K562 (cell line): ENCODE measurements at regions not wholly inside any gene's neighbourhood (a gene's known extent, or its start where the extent isn't known, plus 50 kb on each side); places are given as distances from the start of the nearest gene placed in this dataset.
"Not testable (repeated sequence)": the region's sequence is repeated elsewhere in the genome, so short reads cannot be mapped to it uniquely, and the experiment has no call there.

Source experiments
- ATAC-seq: fragments of 200-7000 bp; cut with Tn5 transposase; 3 replicates; pipeline ENCODE4 v1.9.1; 2020; ENCODE audit warnings: moderate library complexity
- BruUV-seq: library from RNA; stranded (reverse); fragments of 400-500 nt; replicated peaks from 2 replicates; lab custom pipeline; 2021; lab: Mats Ljungman, UMichigan
- CTCF ChIA-PET: fragments of 300-600 bp; formaldehyde crosslinking; extraction: SDS; loops from one replicate; lab custom pipeline; 2021; ENCODE audit warnings: low intra/inter-chr PET ratio; lab: Yijun Ruan, JAX
- POLR2A ChIA-PET: fragments of 300-600, 350-650 bp; sonication (Branson Sonifier 250); formaldehyde crosslinking; extraction: SDS; loops from one replicate; lab custom pipeline; 2021; ENCODE audit warnings: antibody characterized with exemption, inconsistent platforms; lab: Yijun Ruan, JAX
- DNase-seq, 4 experiments: peaks; one replicate each; pipeline versions ENCODE4 v3.0.0 to v3.0.0-alpha.2; 2011 to 2018; ENCODE audit warnings: low spot score in 3 of 4, mixed read lengths in 3 of 4; ENCODE audit errors: extremely low read depth in 1 of 4
- FAIRE-seq: peaks from 2 replicates; lab custom pipeline; 2011; peaks lifted over from hg19 to GRCh38; lab: Jason Lieb, UNC
- H2AFZ ChIP-seq: 2 replicates; pipeline ENCODE4 v1.6.0; 2011; ENCODE audit warnings: low read depth, low read length, control low read depth, inconsistent platforms
- H3K27ac ChIP-seq: fragments of 200-600 bp; 3 replicates; pipeline ENCODE4 v1.8.0; 2011; ENCODE audit warnings: low read depth, mild to moderate bottlenecking, control low read depth, inconsistent platforms, low read length, moderate library complexity, mixed read lengths; ENCODE audit errors: extremely low read depth
- H3K27me3 ChIP-seq, 2 experiments: fragments of 300-600 bp in 1 of 2; 2 replicates in 1 of 2; 3 replicates in 1 of 2; pipeline versions ENCODE4 v1.6.0 to v1.8.0; 2011; ENCODE audit warnings: inconsistent platforms in 2 of 2, low read length in 2 of 2, mild to moderate bottlenecking in 1 of 2, mixed read lengths in 1 of 2, moderate library complexity in 1 of 2; ENCODE audit not compliant: control insufficient read depth in 2 of 2, insufficient read depth in 2 of 2
- H3K36me3 ChIP-seq: fragments of 300-600 bp; 3 replicates; pipeline ENCODE4 v1.8.0; 2011; ENCODE audit warnings: mild to moderate bottlenecking, low read length, inconsistent platforms; ENCODE audit not compliant: control insufficient read depth, insufficient read depth
- H3K4me1 ChIP-seq, 2 experiments: fragments of 200-600 bp in 1 of 2; replicated peaks in 1 of 2; 2 replicates in 1 of 2; 3 replicates in 1 of 2; pipeline versions ENCODE4 v1.5.1 to v1.8.0; 2011; ENCODE audit warnings: inconsistent platforms in 2 of 2, low read length in 2 of 2, mild to moderate bottlenecking in 1 of 2, mixed read lengths in 1 of 2, moderate library complexity in 1 of 2; ENCODE audit not compliant: control insufficient read depth in 2 of 2, insufficient read depth in 2 of 2
- H3K4me2 ChIP-seq: 2 replicates; pipeline ENCODE4 v1.6.1; 2011; ENCODE audit warnings: low read length, control low read depth, inconsistent platforms, mixed read lengths; ENCODE audit not compliant: insufficient read depth
- H3K4me3 ChIP-seq: fragments of 200-600 bp; sonication (generic), shearing (Covaris generic); 2 replicates; pipeline ENCODE4 v1.5.1; 2016; ENCODE audit warnings: control low read depth, inconsistent platforms
- H3K79me2 ChIP-seq: fragments of 200-600 bp; 3 replicates; pipeline ENCODE4 v1.8.0; 2011; ENCODE audit warnings: low read length, inconsistent platforms; ENCODE audit not compliant: control insufficient read depth, insufficient read depth
- H3K9ac ChIP-seq, 2 experiments: 2 replicates each; pipeline versions ENCODE4 v1.6.0 to v1.6.1; 2011; ENCODE audit warnings: low read depth in 2 of 2, low read length in 2 of 2, control low read depth in 1 of 2, inconsistent platforms in 1 of 2, mild to moderate bottlenecking in 1 of 2, mixed read lengths in 1 of 2; ENCODE audit not compliant: insufficient read depth in 1 of 2
- H3K9me1 ChIP-seq: one replicate; pipeline ENCODE4 v1.6.0; 2011; ENCODE audit warnings: inconsistent platforms, mild to moderate bottlenecking, low read length, moderate library complexity; ENCODE audit not compliant: control insufficient read depth, insufficient read depth
- H3K9me3 ChIP-seq: replicated peaks from 2 replicates; pipeline ENCODE4 v1.5.1; 2011; ENCODE audit warnings: low read depth, low read length, inconsistent platforms; ENCODE audit not compliant: control insufficient read depth, insufficient read depth
- H4K20me1 ChIP-seq: replicated peaks from 2 replicates; pipeline ENCODE4 v1.6.1; 2011; ENCODE audit warnings: low read length, inconsistent platforms, mixed read lengths; ENCODE audit not compliant: control insufficient read depth, insufficient read depth
- CEBPB ChIP-seq: fragments of 450-650 bp; IDR thresholded peaks from 2 replicates; pipeline ENCODE4 v1.6.1; 2016; ENCODE audit warnings: missing genetic modification characterization, missing compliant biosample characterization
- EGR1 ChIP-seq: fragments of 450-650 bp; conservative IDR thresholded peaks from 2 replicates; pipeline ENCODE4 v1.6.1; 2017; ENCODE audit warnings: mild to moderate bottlenecking
- EHMT2 ChIP-seq: fragments of 450-650 bp; IDR thresholded peaks from 2 replicates; pipeline ENCODE4 v1.6.1; 2018; ENCODE audit warnings: antibody characterized with exemption
- EP400 ChIP-seq: fragments of 450-650 bp; IDR thresholded peaks from 2 replicates; pipeline ENCODE4 v1.6.1; 2017; ENCODE audit warnings: antibody characterized with exemption, mild to moderate bottlenecking, moderate library complexity
- FOXA3 ChIP-seq, 2 experiments: fragments of 450-650 bp in 1 of 2; sonication (generic) in 1 of 2; formaldehyde crosslinking; IDR thresholded peaks in 1 of 2; conservative IDR thresholded peaks in 1 of 2; 2 replicates each; pipeline versions ENCODE4 v1.4.0 to v1.8.0; 2020 to 2022; ENCODE audit warnings: mild to moderate bottlenecking in 2 of 2, missing genetic modification reagents in 1 of 2
- FOXK2 ChIP-seq, 2 experiments: fragments of 450-650 bp; IDR thresholded peaks in 1 of 2; conservative IDR thresholded peaks in 1 of 2; 2 replicates each; pipeline ENCODE4 v1.6.1; 2016; ENCODE audit warnings: low read depth in 2 of 2, mild to moderate bottlenecking in 1 of 2
- L3MBTL2 ChIP-seq: fragments of 450-650 bp; IDR thresholded peaks from 2 replicates; pipeline ENCODE4 v1.6.1; 2016; ENCODE audit warnings: mild to moderate bottlenecking, moderate library complexity
- MAZ ChIP-seq, 2 experiments: fragments of 450-650 bp in 1 of 2; sonication (generic) in 1 of 2; formaldehyde crosslinking; IDR thresholded peaks in 1 of 2; conservative IDR thresholded peaks in 1 of 2; 2 replicates each; pipeline versions ENCODE4 v1.4.0 to v1.5.0; 2020; ENCODE audit warnings: mild to moderate bottlenecking in 1 of 2, missing genetic modification reagents in 1 of 2
- NFIC ChIP-seq: fragments of 450-650 bp; IDR thresholded peaks from 2 replicates; pipeline ENCODE4 v1.6.1; 2017; ENCODE audit warnings: mild to moderate bottlenecking, inconsistent platforms
- POLR2A ChIP-seq: fragments of 450-650 bp; conservative IDR thresholded peaks from 2 replicates; pipeline ENCODE4 v1.6.1; 2016
- POLR2H ChIP-seq: IDR thresholded peaks from 2 replicates; pipeline ENCODE4 v1.6.1; 2016; ENCODE audit warnings: missing genetic modification characterization, low read depth, mild to moderate bottlenecking, control low read depth, missing compliant biosample characterization, moderate library complexity
- SMAD4 ChIP-seq: fragments of 250-450 bp; sonication (Bioruptor Pico); conservative IDR thresholded peaks from 2 replicates; pipeline ENCODE4 v1.8.0; 2021; ENCODE audit warnings: inconsistent platforms, mild to moderate bottlenecking, moderate library complexity
- TAF7 ChIP-seq: fragments of 450-650 bp; IDR thresholded peaks from 2 replicates; pipeline ENCODE4 v1.6.1; 2016; ENCODE audit warnings: missing genetic modification characterization, missing compliant biosample characterization
- TOE1 ChIP-seq, 2 experiments: fragments of 450-650 bp in 1 of 2; sonication (generic) in 1 of 2; formaldehyde crosslinking in 1 of 2; IDR thresholded peaks; 2 replicates each; pipeline versions ENCODE4 v1.7.1 to v1.8.0; 2016 to 2022; ENCODE audit warnings: borderline replicate concordance in 2 of 2, mild to moderate bottlenecking in 2 of 2, antibody characterized with exemption in 1 of 2, inconsistent platforms in 1 of 2, low read depth in 1 of 2, missing genetic modification reagents in 1 of 2, moderate library complexity in 1 of 2
- ZEB2 ChIP-seq: fragments of 450-650 bp; IDR thresholded peaks from 2 replicates; pipeline ENCODE4 v1.6.1; 2016
- ZSCAN29 ChIP-seq: fragments of 450-650 bp; IDR thresholded peaks from 2 replicates; pipeline ENCODE4 v1.6.1; 2017
- WGBS: fragments of 100-300 bp; shearing (Covaris generic); methylation state at CpG from one replicate; pipeline ENCODE4 v1.1.6; 2016; ENCODE audit warnings: low coverage, mixed read lengths; ENCODE audit not compliant: insufficient coverage; ENCODE audit errors: missing lambda C conversion rate; 5-methylcytosine and 5-hydroxymethylcytosine counted together
- in situ Hi-C: fragments of 300-500 bp; cut with MboI; formaldehyde crosslinking; loops from 4 replicates; pipeline ENCODE4 v1.15.0; 2018; ENCODE audit warnings: inconsistent platforms, mixed read lengths
- intact Hi-C: fragments of 100-400 bp; cut with micrococcal nuclease; formaldehyde crosslinking; loops from 2 replicates; pipeline ENCODE4 v1.14.2; 2022
- TF ChIP-seq, protein P1 (sequence below), 2 experiments: fragments of 450-650 bp; conservative IDR thresholded peaks; 2 replicates each; pipeline ENCODE4 v1.6.1; 2017; ENCODE audit warnings: mild to moderate bottlenecking in 2 of 2, moderate library complexity in 2 of 2
- TF ChIP-seq, protein P2 (sequence below): fragments of 450-650 bp; IDR thresholded peaks from 2 replicates; pipeline ENCODE4 v1.6.1; 2016
- TF ChIP-seq, protein P3 (sequence below): sonication (generic); formaldehyde crosslinking; IDR thresholded peaks from 2 replicates; pipeline ENCODE4 v1.8.0; 2022; ENCODE audit warnings: missing genetic modification reagents, mild to moderate bottlenecking, moderate library complexity, borderline replicate concordance

DNA sequence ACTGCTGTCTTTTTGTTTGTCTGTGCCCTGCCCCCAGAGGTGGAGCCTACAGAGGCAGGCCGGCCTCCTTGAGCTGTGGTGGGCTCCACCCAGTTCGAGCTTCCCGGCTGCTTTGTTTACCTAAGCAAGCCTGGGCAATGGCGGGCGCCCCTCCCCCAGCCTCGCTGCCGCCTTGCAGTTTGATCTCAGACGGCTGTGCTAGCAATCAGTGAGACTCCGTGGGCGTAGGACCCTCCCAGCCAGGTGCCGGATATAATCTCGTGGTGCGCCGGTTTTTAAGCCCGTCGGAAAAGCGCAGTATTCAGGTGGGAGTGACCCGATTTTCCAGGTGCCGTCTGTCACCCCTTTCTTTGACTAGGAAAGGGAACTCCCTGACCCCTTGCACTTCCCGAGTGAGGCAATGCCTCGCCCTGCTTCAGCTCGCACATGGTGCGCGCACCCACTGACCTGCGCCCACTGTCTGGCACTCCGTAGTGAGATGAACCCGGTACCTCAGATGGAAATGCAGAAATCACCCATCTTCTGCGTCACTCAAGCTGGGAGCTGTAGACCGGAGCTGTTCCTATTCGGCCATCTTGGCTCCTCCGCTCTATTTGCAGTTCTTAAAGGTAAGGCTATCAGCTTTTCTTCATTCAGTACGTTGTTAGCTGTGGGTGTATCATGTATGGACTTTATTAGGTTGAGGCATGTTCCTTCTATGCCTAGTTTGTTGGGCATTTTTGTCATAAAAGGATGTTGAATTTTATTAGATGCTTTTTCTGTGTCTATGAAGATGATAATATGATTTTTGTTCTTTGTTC, 178.3 kb downstream of the CDCA7 start:
- peak in 1 of 4 experiments; percentile 9 for DNase-seq
- H3K27ac ChIP-seq; in situ Hi-C loops; H3K36me3 ChIP-seq; H3K27me3 ChIP-seq; intact Hi-C loops; H3K9me3 ChIP-seq; H3K79me2 ChIP-seq; POLR2A ChIA-PET; H3K4me1 ChIP-seq; H3K9me1 ChIP-seq; H4K20me1 ChIP-seq; CTCF ChIA-PET; H3K9ac ChIP-seq; FAIRE-seq; TF ChIP-seq TOE1 (CRISPR knock-in tag; IDR thresholded peaks at IDR 0.05; ENCODE audit: borderline replicate concordance, low read depth): not testable (repeated sequence)
- 6% methylated on average over 24 of the region's 32 CpGs for WGBS
- peak overlapping the region; percentile 21 for H3K4me3 ChIP-seq
- peak overlapping the region; percentile 94 for H2AFZ ChIP-seq
- TSS peak; percentile 52 for BruUV-seq
- H3K4me2 ChIP-seq, result peak overlapping the region; percentile 79
- peak; percentile 76 for ATAC-seq
- TF ChIP-seq FOXK2 (conservative IDR thresholded peaks at IDR 0.05 in 1 of 2, IDR thresholded peaks at IDR 0.05 in 1 of 2; ENCODE audit: low read depth in 2 of 2), result peak in 1 of 2 experiments; percentile 55; a peak in 1 of 4 replicates
- TF ChIP-seq EP400, result peak; percentile 46
- peak; percentile 70 for TF ChIP-seq TAF7
- TF ChIP-seq EHMT2, result peak; percentile 52; the same call in 1 of the 2 replicates
- peak; percentile 52 for TF ChIP-seq EGR1
- TF ChIP-seq, protein P1, sequence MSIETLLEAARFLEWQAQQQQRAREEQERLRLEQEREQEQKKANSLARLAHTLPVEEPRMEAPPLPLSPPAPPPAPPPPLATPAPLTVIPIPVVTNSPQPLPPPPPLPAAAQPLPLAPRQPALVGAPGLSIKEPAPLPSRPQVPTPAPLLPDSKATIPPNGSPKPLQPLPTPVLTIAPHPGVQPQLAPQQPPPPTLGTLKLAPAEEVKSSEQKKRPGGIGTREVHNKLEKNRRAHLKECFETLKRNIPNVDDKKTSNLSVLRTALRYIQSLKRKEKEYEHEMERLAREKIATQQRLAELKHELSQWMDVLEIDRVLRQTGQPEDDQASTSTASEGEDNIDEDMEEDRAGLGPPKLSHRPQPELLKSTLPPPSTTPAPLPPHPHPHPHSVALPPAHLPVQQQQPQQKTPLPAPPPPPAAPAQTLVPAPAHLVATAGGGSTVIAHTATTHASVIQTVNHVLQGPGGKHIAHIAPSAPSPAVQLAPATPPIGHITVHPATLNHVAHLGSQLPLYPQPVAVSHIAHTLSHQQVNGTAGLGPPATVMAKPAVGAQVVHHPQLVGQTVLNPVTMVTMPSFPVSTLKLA (conservative IDR thresholded peaks at IDR 0.05), result peak in 1 of 2 experiments; percentile 40; a peak in 1 of 4 replicates
- TF ChIP-seq, protein P2, sequence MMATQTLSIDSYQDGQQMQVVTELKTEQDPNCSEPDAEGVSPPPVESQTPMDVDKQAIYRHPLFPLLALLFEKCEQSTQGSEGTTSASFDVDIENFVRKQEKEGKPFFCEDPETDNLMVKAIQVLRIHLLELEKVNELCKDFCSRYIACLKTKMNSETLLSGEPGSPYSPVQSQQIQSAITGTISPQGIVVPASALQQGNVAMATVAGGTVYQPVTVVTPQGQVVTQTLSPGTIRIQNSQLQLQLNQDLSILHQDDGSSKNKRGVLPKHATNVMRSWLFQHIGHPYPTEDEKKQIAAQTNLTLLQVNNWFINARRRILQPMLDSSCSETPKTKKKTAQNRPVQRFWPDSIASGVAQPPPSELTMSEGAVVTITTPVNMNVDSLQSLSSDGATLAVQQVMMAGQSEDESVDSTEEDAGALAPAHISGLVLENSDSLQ, result peak; percentile 81
- TF ChIP-seq POLR2H (tag), result peak; percentile 18; the same call in 1 of the 2 replicates
- peak; percentile 31; the same call in 1 of the 2 replicates for TF ChIP-seq ZSCAN29
- 0 out of 2 replicates have a peak, but pooled peaks have one; percentile 9 for TF ChIP-seq ZEB2
- TF ChIP-seq CEBPB (tag), result 0 out of 2 replicates have a peak, but pooled peaks have one; percentile 7
- TF ChIP-seq L3MBTL2, result peak; percentile 58
- TF ChIP-seq NFIC, result peak; percentile 19; the same call in 1 of the 2 replicates
- TF ChIP-seq FOXA3 (CRISPR knock-in tag; conservative IDR thresholded peaks at IDR 0.05 in 1 of 2, IDR thresholded peaks at IDR 0.05 in 1 of 2), result peak in 1 of 2 experiments; percentile 84; a peak in 2 of 4 replicates
- TF ChIP-seq, protein P3, sequence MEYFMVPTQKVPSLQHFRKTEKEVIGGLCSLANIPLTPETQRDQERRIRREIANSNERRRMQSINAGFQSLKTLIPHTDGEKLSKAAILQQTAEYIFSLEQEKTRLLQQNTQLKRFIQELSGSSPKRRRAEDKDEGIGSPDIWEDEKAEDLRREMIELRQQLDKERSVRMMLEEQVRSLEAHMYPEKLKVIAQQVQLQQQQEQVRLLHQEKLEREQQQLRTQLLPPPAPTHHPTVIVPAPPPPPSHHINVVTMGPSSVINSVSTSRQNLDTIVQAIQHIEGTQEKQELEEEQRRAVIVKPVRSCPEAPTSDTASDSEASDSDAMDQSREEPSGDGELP (CRISPR knock-in tag), result peak; percentile 27; the same call in 1 of the 2 replicates
- 0 out of 4 replicates have a peak, but pooled peaks of 1 of the 2 experiments have one; percentile 25 for TF ChIP-seq MAZ (CRISPR knock-in tag; conservative IDR thresholded peaks at IDR 0.05 in 1 of 2, IDR thresholded peaks at IDR 0.05 in 1 of 2)
- TF ChIP-seq SMAD4 (CRISPR knock-in tag), result 0 out of 2 replicates have a peak, but pooled peaks have one; percentile 33
- 0 out of 2 replicates have a peak, but pooled peaks have one; percentile 18 for TF ChIP-seq TOE1 (IDR thresholded peaks at IDR 0.05; ENCODE audit: borderline replicate concordance)
- TF ChIP-seq POLR2A, result 0 out of 2 replicates have a peak, but pooled peaks have one; percentile 19
